GM12878 (cell line): ENCODE measurements at regions not wholly inside any gene's neighbourhood (a gene's known extent, or its start where the extent isn't known, plus 50 kb on each side); places are given as distances from the start of the nearest gene placed in this dataset.

Experiments used
- ATAC-seq: fragments of 200-7000 bp; cut with Tn5 transposase; 3 replicates; pipeline ENCODE4 v1.9.1; 2020; ENCODE audit warnings: mild to moderate bottlenecking, moderate library complexity
- BruUV-seq: library from RNA; stranded (reverse); fragments of 400-500 nt; replicated peaks from 2 replicates; lab custom pipeline; 2021; lab: Mats Ljungman, UMichigan
- CTCF ChIA-PET: fragments of 300-600 bp; sonication (Branson Sonifier 250); formaldehyde crosslinking; extraction: SDS; loops from one replicate; lab custom pipeline; 2021; ENCODE audit warnings: inconsistent platforms; lab: Yijun Ruan, JAX
- POLR2A ChIA-PET: fragments of 350-600 bp; formaldehyde crosslinking; extraction: SDS; loops from one replicate; lab custom pipeline; 2021; ENCODE audit warnings: inconsistent platforms; lab: Charles Lee
- RAD21 ChIA-PET: fragments of 300-600 bp; sonication (Branson Sonifier 250); formaldehyde crosslinking; loops from one replicate; lab custom pipeline; 2023; ENCODE audit warnings: antibody characterized with exemption; ENCODE audit not compliant: unreplicated experiment; lab: Charles Lee
- SMC1A ChIA-PET: fragments of 300-600 bp; sonication (Branson Sonifier 250); formaldehyde crosslinking; loops from one replicate; lab custom pipeline; 2023; ENCODE audit not compliant: unreplicated experiment, uncharacterized antibody; lab: Charles Lee
- DNase-seq: peaks from one replicate; pipeline ENCODE4 v3.0.0-alpha.2; 2011; ENCODE audit warnings: low read depth, low spot score
- FAIRE-seq: peaks from 3 replicates; lab custom pipeline; 2011; peaks lifted over from hg19 to GRCh38; lab: Jason Lieb, UNC
- H2AFZ ChIP-seq: 2 replicates; pipeline ENCODE4 v1.6.0; 2011; ENCODE audit warnings: low read depth, low read length, control low read depth; ENCODE audit not compliant: control insufficient read depth
- H3K27ac ChIP-seq: 2 replicates; pipeline ENCODE4 v1.5.1; 2011; ENCODE audit warnings: control low read depth; ENCODE audit not compliant: control insufficient read depth, insufficient read depth
- H3K27me3 ChIP-seq, 2 experiments: replicated peaks in 1 of 2; 2 replicates each; pipeline versions ENCODE4 v1.6.0 to v1.6.1; 2011; ENCODE audit warnings: low read length in 1 of 2; ENCODE audit not compliant: control insufficient read depth in 2 of 2, insufficient read depth in 2 of 2
- H3K36me3 ChIP-seq, 2 experiments: 2 replicates each; pipeline ENCODE4 v1.5.1; 2011; ENCODE audit warnings: low read length in 1 of 2; ENCODE audit not compliant: control insufficient read depth in 2 of 2, insufficient read depth in 2 of 2
- H3K4me1 ChIP-seq: 2 replicates; pipeline ENCODE4 v1.6.1; 2011; ENCODE audit warnings: mild to moderate bottlenecking, low read length, moderate library complexity, mixed read lengths; ENCODE audit not compliant: control insufficient read depth, insufficient read depth
- H3K4me2 ChIP-seq: 2 replicates; pipeline ENCODE4 v1.6.0; 2011; ENCODE audit warnings: control low read depth; ENCODE audit not compliant: control insufficient read depth, insufficient read depth
- H3K4me3 ChIP-seq: fragments of 200-600 bp; sonication (generic); 2 replicates; pipeline ENCODE4 v1.5.1; 2016
- H3K79me2 ChIP-seq: 2 replicates; pipeline ENCODE4 v1.6.0; 2011; ENCODE audit warnings: low read length; ENCODE audit not compliant: control insufficient read depth, insufficient read depth
- H3K9ac ChIP-seq: 2 replicates; pipeline ENCODE4 v1.8.0; 2011; ENCODE audit warnings: low read length, control low read depth, mixed read lengths; ENCODE audit not compliant: control insufficient read depth, insufficient read depth
- H3K9me3 ChIP-seq: replicated peaks from 3 replicates; pipeline ENCODE4 v1.5.1; 2011; ENCODE audit warnings: mild to moderate bottlenecking, low read length; ENCODE audit not compliant: control insufficient read depth, insufficient read depth
- H4K20me1 ChIP-seq: 2 replicates; pipeline ENCODE4 v1.6.0; 2011; ENCODE audit not compliant: control insufficient read depth, insufficient read depth
- DPF2 ChIP-seq: fragments of 450-650 bp; IDR thresholded peaks from 2 replicates; pipeline ENCODE4 v1.6.1; 2017; ENCODE audit warnings: mild to moderate bottlenecking
- FOXK2 ChIP-seq: fragments of 450-650 bp; IDR thresholded peaks from 2 replicates; pipeline ENCODE4 v1.6.1; 2017; ENCODE audit warnings: mild to moderate bottlenecking, moderate library complexity
- NFIC ChIP-seq: IDR thresholded peaks from 2 replicates; pipeline ENCODE4 v1.6.1; 2012; ENCODE audit warnings: low read depth, mild to moderate bottlenecking, inconsistent platforms, low read length, moderate library complexity
- NR2C1 ChIP-seq: fragments of 450-650 bp; IDR thresholded peaks from 2 replicates; pipeline ENCODE4 v1.6.1; 2017; ENCODE audit warnings: antibody characterized with exemption, mild to moderate bottlenecking, moderate library complexity
- POLR2AphosphoS5 ChIP-seq: IDR thresholded peaks from 2 replicates; pipeline ENCODE4 v1.6.1; 2011; ENCODE audit warnings: mild to moderate bottlenecking, low read length, inconsistent platforms
- POU2F2 ChIP-seq: IDR thresholded peaks from 3 replicates; pipeline ENCODE4 v1.6.1; 2011; ENCODE audit warnings: low read depth, mild to moderate bottlenecking, low read length, borderline replicate concordance
- RAD21 ChIP-seq: IDR thresholded peaks from 2 replicates; pipeline ENCODE4 v1.6.1; 2011; ENCODE audit warnings: mild to moderate bottlenecking, low read depth, low read length, moderate library complexity; ENCODE audit not compliant: insufficient read depth
- SMAD1 ChIP-seq: fragments of 450-650 bp; IDR thresholded peaks from 2 replicates; pipeline ENCODE4 v1.6.1; 2018; ENCODE audit warnings: mild to moderate bottlenecking, low read depth; ENCODE audit not compliant: partially characterized antibody
- SRF ChIP-seq, 2 experiments: IDR thresholded peaks; 2 replicates each; pipeline ENCODE4 v1.6.1; 2011; ENCODE audit warnings: low read depth in 2 of 2, low read length in 2 of 2, mild to moderate bottlenecking in 1 of 2, moderate library complexity in 1 of 2
- ZBED1 ChIP-seq: IDR thresholded peaks from 2 replicates; pipeline ENCODE4 v1.6.1; 2016; ENCODE audit warnings: borderline replicate concordance
- WGBS: methylation state at CpG from one replicate; pipeline ENCODE4 v1.1.6; 2016; ENCODE audit warnings: low lambda C conversion rate; ENCODE audit not compliant: insufficient replicate concordance, insufficient coverage; ENCODE audit errors: missing lambda C conversion rate; 5-methylcytosine and 5-hydroxymethylcytosine counted together
- in situ Hi-C: fragments of 300-500 bp; cut with MboI; formaldehyde crosslinking; loops from 9 replicates; pipeline ENCODE4 v1.14.3; 2018; ENCODE audit warnings: mixed read lengths
- intact Hi-C: fragments of 100-400 bp; cut with micrococcal nuclease; formaldehyde crosslinking; loops from one replicate; pipeline ENCODE4 v1.14.2; 2022; ENCODE audit not compliant: unreplicated experiment
- TF ChIP-seq, protein P1 (sequence below): IDR thresholded peaks from 2 replicates; pipeline ENCODE4 v1.6.1; 2011; ENCODE audit warnings: low read depth, mild to moderate bottlenecking, low read length, moderate library complexity, borderline replicate concordance; ENCODE audit errors: extremely low read depth

GRCh38 chr17:65463242-65463641, 98.2 kb downstream of the AXIN2 start:
- H3K4me2 ChIP-seq = no peak overlapping the region
- RAD21 ChIA-PET = no interaction called here
- no peak for ATAC-seq

GRCh38 chr17:65459677-65460347, 101.6 kb downstream of the AXIN2 start:
- SMC1A ChIA-PET = no interaction called here
- no peak for FAIRE-seq

More at GRCh38 chr17:65463242-65463641, 98.2 kb downstream of the AXIN2 start:
- Histone ChIP-seq H3K4me1 (no peaks in the 10 kb centered on the region; the same call in 1 of the 2 replicates), H3K27me3 (no peaks in the 10 kb centered on the region), H3K9me3 (peaks cover 3% of the 10 kb centered on the region; the same call in 1 of the 3 replicates), H3K4me3 (no peak overlapping the region), H3K79me2 (no peaks in the 10 kb centered on the region), H3K36me3 (no peaks in the 10 kb centered on the region), H3K27ac (no peak overlapping the region), H4K20me1 (no peaks in the 10 kb centered on the region)
- SMC1A ChIA-PET = no interaction called here
- CTCF ChIA-PET = no interaction called here
- no peak for FAIRE-seq
- POLR2A ChIA-PET = no interaction called here
- no peak for DNase-seq
- BruUV-seq = no TSS peak
- WGBS = 13% methylated on average over 9 of the region's 9 CpGs
- TF ChIP-seq SRF (IDR thresholded peaks at IDR 0.05; ENCODE audit: low read depth in 2 of 2, low read length in 2 of 2) (no peak), NFIC (no peak), SMAD1 (no peak), RAD21 (no peak)
- TF ChIP-seq, all 136 proteins: peak for 0
- in situ Hi-C loops (no loop called here), intact Hi-C loops (no loop called here)
- Histone ChIP-seq H3K9ac (no peak overlapping the region), H2AFZ (no peak overlapping the region)

More at GRCh38 chr17:65459677-65460347, 101.6 kb downstream of the AXIN2 start:
- H4K20me1 ChIP-seq = no peaks in the 10 kb centered on the region
- no peak overlapping the region for H2AFZ ChIP-seq
- H3K9ac ChIP-seq = no peak overlapping the region
- no peaks in the 10 kb centered on the region for H3K36me3 ChIP-seq
- no peak overlapping the region for H3K27ac ChIP-seq
- CTCF ChIA-PET = no interaction called here
- in situ Hi-C loops = no loop called here
- BruUV-seq = no TSS peak
- TF ChIP-seq DPF2 = no peak
- no peak for TF ChIP-seq POU2F2
- TF ChIP-seq, protein P1, sequence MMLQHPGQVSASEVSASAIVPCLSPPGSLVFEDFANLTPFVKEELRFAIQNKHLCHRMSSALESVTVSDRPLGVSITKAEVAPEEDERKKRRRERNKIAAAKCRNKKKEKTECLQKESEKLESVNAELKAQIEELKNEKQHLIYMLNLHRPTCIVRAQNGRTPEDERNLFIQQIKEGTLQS = no peak
- TF ChIP-seq POLR2AphosphoS5 = no peak
- no peak for TF ChIP-seq ZBED1
- TF ChIP-seq NR2C1 = no peak
- TF ChIP-seq FOXK2 = no peak
- TF ChIP-seq, all 136 proteins: peak for 0
- Histone ChIP-seq H3K4me3 (no peak overlapping the region), H3K4me1 (no peaks in the 10 kb centered on the region; the same call in 1 of the 2 replicates), H3K27me3 (no peaks in the 10 kb centered on the region), H3K79me2 (no peaks in the 10 kb centered on the region), H3K4me2 (no peak overlapping the region), H3K9me3 (peaks cover under 1% of the 10 kb centered on the region; the same call in 1 of the 3 replicates)
- intact Hi-C loops = loop anchor here (5.0 kb wide), 1 partner anchor 97 kb away; no protein-coding TSS in a partner anchor
- ChIA-PET POLR2A (interaction anchor here (0.6 kb wide), 1 partner anchor 1554 kb away, joined by 4 read pairs; no protein-coding TSS in a partner anchor), RAD21 (no interaction called here)
- ATAC-seq (no peak), DNase-seq (no peak)
- WGBS = 15% methylated on average over 15 of the region's 15 CpGs
